ENCODE measurements at regions not wholly inside any gene's neighbourhood (a gene's known extent, or its start where the extent isn't known, plus 50 kb on each side); places are given as distances from the start of the nearest gene placed in this dataset.

- TF ChIP-seq ARNTL (CRISPR knock-in tag; IDR thresholded peaks at IDR 0.05; ENCODE audit: borderline replicate concordance, low read depth) (no peak), TCF4 (CRISPR knock-in tag; IDR thresholded peaks at IDR 0.05; ENCODE audit: borderline replicate concordance) (no peak), POU6F1 (CRISPR knock-in tag; IDR thresholded peaks at IDR 0.05; ENCODE audit: borderline replicate concordance, low read depth) (no peak), PATZ1 (CRISPR knock-in tag; IDR thresholded peaks at IDR 0.05; ENCODE audit: borderline replicate concordance) (no peak), CSDC2 (CRISPR knock-in tag; IDR thresholded peaks at IDR 0.05) (no peak), GLIS3 (CRISPR knock-in tag; IDR thresholded peaks at IDR 0.05) (no peak), SNAI2 (CRISPR knock-in tag; IDR thresholded peaks at IDR 0.05) (no peak), ESRRG (CRISPR knock-in tag; IDR thresholded peaks at IDR 0.05) (no peak), ZNF70 (CRISPR knock-in tag; IDR thresholded peaks at IDR 0.05) (no peak)
These were observed 577.9 kb upstream of the TBX3 start for GRCh38 chr12:115261691-115262398.
